DOHH2 (cell line): ENCODE measurements at regions not wholly inside any gene's neighbourhood (a gene's known extent, or its start where the extent isn't known, plus 50 kb on each side); places are given as distances from the start of the nearest gene placed in this dataset.

Experiments used
- EZH2phosphoT487 ChIP-seq: fragments of 200-600 bp; sonication (generic); IDR thresholded peaks from 2 replicates; pipeline ENCODE4 v1.6.1; 2017; ENCODE audit warnings: borderline replicate concordance, mild to moderate bottlenecking, antibody characterized with exemption, low read length, moderate library complexity, mixed read lengths
- TF ChIP-seq, protein P1 (sequence below): fragments of 200-600 bp; sonication (generic); IDR thresholded peaks from one replicate; pipeline ENCODE4 v1.5.1; 2014; ENCODE audit warnings: antibody characterized with exemption, mild to moderate bottlenecking, low read depth, low read length; ENCODE audit not compliant: poor library complexity, severe bottlenecking

DNA sequence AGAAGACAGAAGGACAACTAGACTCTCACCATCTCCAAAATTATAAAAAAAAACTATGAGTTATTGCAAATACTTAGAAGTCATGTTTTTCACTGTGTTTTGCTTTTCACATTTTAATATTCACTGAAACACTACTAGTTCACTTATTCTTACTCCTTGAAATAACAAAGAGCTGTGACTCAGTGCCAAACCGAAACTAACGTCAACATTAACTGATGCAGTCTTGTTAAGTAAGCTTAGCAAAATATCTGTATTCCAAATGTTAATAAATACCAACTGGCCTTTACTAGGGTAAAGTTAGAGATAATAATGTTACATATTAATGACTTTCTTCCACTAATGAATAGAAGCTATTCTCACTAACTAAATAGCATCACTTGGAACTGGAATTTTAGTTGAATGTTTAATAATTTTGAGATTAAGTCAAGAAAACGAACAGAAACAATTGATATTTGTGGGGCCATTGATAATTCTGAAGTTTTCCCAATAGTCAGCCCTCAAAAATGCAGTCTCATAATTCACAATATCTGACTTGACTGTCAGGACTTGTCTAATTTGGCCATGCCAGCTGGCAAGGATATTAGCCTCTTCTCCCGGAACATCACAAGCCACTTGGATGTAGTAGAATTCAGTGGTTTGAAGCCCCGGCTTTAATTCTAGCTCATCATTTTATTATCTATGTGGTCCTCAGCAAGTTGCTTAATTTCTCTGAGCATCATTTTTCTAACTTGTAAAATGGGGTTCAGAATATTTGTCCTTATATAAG is 230.1 kb upstream of the DDI1 start:
- TF ChIP-seq, protein P1, sequence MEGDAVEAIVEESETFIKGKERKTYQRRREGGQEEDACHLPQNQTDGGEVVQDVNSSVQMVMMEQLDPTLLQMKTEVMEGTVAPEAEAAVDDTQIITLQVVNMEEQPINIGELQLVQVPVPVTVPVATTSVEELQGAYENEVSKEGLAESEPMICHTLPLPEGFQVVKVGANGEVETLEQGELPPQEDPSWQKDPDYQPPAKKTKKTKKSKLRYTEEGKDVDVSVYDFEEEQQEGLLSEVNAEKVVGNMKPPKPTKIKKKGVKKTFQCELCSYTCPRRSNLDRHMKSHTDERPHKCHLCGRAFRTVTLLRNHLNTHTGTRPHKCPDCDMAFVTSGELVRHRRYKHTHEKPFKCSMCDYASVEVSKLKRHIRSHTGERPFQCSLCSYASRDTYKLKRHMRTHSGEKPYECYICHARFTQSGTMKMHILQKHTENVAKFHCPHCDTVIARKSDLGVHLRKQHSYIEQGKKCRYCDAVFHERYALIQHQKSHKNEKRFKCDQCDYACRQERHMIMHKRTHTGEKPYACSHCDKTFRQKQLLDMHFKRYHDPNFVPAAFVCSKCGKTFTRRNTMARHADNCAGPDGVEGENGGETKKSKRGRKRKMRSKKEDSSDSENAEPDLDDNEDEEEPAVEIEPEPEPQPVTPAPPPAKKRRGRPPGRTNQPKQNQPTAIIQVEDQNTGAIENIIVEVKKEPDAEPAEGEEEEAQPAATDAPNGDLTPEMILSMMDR, result no peak
- TF ChIP-seq EZH2phosphoT487, result no peak
